B cell (primary cell): ENCODE measurements at regions not wholly inside any gene's neighbourhood (a gene's known extent, or its start where the extent isn't known, plus 50 kb on each side); places are given as distances from the start of the nearest gene placed in this dataset.

Source experiments
- EZH2 ChIP-seq: IDR thresholded peaks from 2 replicates; pipeline ENCODE4 v1.6.1; 2012; ENCODE audit warnings: borderline replicate concordance, low read depth, mild to moderate bottlenecking, moderate library complexity, low read length; ENCODE audit not compliant: insufficient read depth, poor library complexity, severe bottlenecking
- TF ChIP-seq, protein P1 (sequence below): fragments of 200-600 bp; IDR thresholded peaks from one replicate; pipeline ENCODE4 v1.8.0; 2022; ENCODE audit warnings: antibody characterized with exemption, mild to moderate bottlenecking

DNA sequence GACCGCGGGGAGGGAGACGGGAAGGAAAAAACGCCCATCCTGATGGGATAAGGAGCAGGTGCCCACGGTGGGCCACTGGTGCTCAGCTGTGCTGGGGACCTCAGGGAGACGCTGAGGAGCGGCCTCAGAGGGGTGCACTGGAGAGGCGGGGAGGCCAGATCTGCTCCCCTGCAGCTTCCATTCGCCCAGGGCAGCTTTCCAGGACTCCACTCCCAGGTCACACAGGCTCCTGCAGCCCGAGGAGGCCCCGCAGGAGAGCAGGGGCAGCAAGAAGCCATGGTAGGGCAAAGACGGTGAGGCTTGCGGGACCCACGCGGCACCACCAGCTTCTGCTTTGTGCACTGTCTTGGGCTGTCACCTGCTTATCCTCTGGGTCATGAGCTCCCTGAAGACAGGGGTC, 82.5 kb upstream of the SULF2 start:
- TF ChIP-seq EZH2, result no peak
- TF ChIP-seq, protein P1, sequence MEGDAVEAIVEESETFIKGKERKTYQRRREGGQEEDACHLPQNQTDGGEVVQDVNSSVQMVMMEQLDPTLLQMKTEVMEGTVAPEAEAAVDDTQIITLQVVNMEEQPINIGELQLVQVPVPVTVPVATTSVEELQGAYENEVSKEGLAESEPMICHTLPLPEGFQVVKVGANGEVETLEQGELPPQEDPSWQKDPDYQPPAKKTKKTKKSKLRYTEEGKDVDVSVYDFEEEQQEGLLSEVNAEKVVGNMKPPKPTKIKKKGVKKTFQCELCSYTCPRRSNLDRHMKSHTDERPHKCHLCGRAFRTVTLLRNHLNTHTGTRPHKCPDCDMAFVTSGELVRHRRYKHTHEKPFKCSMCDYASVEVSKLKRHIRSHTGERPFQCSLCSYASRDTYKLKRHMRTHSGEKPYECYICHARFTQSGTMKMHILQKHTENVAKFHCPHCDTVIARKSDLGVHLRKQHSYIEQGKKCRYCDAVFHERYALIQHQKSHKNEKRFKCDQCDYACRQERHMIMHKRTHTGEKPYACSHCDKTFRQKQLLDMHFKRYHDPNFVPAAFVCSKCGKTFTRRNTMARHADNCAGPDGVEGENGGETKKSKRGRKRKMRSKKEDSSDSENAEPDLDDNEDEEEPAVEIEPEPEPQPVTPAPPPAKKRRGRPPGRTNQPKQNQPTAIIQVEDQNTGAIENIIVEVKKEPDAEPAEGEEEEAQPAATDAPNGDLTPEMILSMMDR, result no peak
